ENCODE measurements at regions not wholly inside any gene's neighbourhood (a gene's known extent, or its start where the extent isn't known, plus 50 kb on each side); places are given as distances from the start of the nearest gene placed in this dataset.
A peak's percentile ranks its signal among the peaks of the same experiment; 100 is the strongest.

GRCh38 chr22:22346401-22347107, 102.0 kb downstream of the VPREB1 start:
- DNase-seq, result no peak

GRCh38 chr22:22348127-22348814, 103.7 kb downstream of the VPREB1 start:
- peak in 1 of 2 experiments; percentile 27 for DNase-seq

DNA sequence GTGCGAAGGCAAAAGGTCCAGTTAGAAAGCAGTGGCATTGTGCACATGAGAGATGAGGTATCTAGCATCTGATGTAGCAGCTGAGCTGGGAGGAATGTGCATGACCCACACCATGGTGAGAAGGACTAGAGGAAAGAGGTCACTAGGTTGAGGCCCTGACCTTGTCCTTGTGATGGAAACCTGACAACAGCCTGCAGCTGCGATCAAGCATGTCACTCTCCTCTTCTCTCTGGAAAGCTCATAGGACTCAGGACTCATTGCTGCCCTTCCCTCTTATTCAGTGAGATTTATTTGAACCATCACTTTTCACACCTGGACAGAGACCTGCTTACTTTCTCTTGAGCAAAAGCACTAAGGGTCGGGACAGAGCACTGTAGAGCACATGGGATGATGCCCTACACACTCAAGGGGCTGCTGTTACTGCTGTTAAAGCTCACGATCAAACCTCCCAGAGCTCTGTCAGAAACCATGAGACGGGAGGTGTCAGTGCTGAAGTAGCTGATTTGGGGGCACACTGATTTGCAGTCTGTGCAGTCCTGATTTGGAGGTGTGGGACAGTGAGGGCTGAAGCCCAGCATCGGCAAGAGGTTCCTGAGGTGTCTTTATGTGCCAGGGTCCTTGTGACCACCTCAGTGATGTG, 104.3 kb downstream of the VPREB1 start:
- no peak for DNase-seq

DNA sequence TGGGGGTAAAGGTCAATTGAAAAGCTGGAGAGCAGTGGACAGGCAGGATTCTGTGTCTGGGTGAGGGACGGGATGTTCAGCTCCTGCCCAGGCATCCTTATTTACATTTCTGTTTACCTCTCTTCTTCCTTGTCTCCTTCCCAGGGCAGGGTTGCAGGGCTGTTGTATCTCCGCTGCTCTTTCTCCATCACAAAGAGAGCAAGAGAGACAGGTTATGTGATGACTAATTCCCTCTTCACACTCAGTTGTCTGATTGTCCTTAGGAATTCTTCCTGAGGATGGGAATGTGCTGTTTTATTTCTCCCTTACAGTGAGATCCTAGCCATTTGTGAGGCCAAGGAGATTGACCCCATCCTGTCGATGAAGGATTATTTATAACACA, 104.9 kb downstream of the VPREB1 start:
- no peak for DNase-seq

DNA sequence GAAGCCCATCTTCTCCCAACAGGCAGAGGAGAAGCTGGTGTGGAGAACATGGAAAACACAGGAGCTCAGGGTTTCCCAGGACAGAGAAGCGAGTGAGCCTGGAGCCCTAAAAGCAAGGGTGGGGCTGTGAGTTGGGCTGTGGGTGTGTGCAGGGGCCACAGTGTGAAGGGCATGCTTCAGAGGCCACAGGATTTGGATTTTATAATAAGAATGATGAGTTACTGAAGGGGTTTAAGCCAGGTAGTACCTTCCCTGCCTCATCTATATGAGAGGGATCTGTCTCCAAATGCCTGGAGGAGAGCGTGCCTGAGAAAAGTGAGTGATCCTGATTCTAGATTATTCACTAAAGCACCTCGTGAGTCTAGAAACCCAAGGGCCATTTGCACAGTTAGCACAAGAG, 106.8 kb downstream of the VPREB1 start:
- DNase-seq, result no peak

DNA sequence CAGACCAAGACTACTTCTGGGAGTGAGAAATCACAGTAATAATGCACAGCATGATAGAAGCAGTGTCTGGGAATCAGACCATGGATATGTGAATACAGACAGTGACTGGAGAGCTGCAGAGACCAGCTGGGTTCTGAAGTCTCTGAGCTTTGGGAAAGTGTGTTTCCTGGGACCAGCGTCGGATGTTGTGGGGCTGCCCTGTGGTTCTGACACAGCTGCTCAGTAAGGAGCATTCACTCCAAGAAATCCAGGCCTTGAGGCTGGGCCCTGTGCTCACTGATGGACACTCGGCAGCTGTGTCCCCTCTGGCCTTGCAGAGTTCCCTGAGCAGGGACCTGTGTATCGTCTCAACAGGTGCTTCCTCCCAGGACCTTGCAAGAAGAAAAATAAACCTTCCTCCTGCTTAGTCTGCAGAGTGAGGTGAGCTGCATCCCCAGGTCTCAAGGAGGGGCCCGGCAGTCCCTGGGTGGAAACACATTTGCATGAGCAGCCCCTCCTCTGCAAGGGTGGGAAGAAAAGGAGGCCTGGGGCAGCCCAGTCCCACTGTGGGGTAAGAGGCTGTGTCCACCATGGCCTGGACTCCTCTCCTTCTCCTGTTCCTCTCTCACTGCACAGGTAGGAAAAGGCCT, 107.9 kb downstream of the VPREB1 start:
- peak in 1 of 2 experiments; percentile 12 for DNase-seq

GRCh38 chr22:22355096-22355834, 110.7 kb downstream of the VPREB1 start:
- no peak for DNase-seq

DNA sequence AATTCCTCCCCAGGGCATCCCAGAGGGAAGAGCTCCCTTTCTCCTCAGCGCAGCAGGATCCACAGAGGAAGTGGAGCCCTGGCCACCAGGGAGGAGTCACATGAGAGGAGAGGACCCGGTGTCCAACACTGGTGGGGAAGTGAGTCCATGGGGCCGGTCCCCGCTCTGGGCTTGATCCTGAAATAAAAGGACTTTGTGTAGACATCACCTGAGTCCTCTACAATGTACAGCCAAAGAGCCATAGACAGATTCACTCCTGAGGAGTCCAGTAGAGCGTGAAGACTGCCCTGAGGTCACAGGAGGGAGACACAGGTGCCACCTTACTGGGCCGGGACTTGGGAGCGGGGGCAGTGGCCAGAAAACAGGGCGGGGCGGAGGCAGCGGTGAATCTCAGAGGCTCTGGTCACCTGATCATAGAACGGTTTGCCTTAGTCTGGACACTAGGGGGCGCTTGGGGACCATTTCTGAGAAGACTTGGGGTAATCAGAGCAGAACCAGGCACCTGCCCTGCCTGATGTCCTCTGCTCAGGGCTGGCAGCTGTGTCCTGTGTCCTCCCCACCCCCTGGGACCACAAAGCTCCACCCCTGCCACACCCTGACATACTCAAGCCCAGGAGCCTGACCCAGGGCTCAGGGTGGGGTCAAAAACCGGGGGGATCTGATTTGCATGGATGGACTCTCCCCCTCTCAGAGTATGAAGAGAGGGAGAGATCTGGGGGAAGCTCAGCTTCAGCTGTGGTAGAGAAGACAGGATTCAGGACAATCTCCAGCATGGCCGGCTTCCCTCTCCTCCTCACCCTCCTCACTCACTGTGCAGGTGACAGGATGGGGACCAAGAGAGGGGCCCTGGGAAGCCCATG, 112.7 kb downstream of the VPREB1 start:
- DNase-seq, result peak; percentile 72 to 92

- no peak for DNase-seq
Observed at GRCh38 chr22:22358152-22358551, 113.6 kb downstream of the VPREB1 start.

DNA sequence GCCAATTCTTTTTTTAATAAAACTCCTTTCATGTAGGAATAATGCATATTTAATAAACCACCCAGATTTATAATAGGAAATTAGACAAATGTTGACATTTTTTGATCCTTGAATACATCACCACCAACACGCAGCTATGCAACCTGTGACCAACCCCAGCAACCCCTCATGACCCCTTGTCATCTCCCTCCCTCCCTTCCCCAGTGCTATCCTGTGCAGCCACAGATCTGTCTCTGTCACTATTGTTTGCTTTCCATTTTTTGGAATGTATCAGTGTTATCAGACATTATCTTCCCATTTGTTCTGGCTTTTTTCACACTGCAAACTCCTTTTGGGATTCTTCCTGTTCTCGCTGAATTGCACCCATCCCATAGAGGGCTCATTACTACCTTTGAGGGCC, 114.1 kb downstream of the VPREB1 start:
- no peak for DNase-seq

DNA sequence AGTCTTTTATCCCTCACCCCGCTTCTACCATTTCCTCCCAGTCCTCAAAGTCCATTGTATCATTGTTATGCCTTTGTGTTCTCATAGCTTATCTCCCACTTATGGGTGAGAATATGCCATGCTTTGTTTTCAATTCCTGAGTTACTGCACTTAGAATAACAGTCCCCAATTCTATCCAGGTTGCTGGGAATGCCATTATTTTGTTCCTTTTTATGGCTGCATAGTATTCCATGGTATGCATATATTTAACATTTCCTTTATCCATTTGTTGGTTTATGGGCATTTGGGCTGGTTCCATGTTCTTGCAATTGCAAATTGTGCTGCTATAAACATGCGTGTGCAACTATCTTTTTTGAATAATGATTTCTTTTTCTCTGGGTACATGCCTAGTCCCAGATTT, 114.9 kb downstream of the VPREB1 start:
- DNase-seq, result no peak

DNA sequence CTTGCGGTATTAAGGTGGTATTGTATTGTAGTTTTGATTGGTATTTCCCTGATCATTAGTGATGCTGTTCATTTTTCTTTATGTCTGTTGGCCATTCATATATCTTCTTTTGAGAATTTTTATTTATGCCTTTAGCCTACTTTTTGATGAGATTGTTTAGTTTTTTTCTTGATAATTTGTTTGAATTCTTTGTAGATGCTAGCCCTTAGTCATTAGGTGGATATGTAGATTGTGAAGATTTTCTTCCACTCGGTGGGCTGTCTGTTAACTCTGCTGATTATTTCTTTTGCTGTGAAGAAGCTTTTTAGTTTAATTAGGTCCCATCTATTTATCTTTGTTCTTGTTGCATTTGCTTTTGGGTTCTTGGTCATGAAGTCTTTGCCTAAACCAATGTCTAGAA, 115.4 kb downstream of the VPREB1 start:
- no peak for DNase-seq

GRCh38 chr22:22362311-22362710, 117.7 kb downstream of the VPREB1 start:
- DNase-seq, result no peak

GRCh38 chr22:22362936-22363335, 118.3 kb downstream of the VPREB1 start:
- no peak for DNase-seq

DNA sequence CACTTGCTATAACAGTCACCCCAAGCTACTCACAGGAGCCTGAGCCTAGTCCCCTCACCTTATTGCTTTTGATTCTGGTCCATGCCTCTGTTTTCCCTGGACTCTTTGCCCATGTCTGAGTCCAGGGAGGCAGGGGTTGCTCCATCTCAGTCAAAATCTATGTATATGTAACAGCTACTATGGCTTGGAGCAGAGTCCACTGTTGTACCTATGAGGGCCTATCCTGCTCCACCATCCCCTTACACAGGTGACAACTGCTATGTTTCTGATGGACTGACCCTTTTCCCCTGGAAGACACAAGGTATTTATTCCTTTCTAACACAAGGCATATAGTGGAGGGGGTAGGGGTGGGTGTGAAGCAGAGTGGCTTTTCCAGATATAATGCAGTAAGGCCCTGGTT, 119.6 kb downstream of the VPREB1 start:
- no peak for DNase-seq

DNA sequence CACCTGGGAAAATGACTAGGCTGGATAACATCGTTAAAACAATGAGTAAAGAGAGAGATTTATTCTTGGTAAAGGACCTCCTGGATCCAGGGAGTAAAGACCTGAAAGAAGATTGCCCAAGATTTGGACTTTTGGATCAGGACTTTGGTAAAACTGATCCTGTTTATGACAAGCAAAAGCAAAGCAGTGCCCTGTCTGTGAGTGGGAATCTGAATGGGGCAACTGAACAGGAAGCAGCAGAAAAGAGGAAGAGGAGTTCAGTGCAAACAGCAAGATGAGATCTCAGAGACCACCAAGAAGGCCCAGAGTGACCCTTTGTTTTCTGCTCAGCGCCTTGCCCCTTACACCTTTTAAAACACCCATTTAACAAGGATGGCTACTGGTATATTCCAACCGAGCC, 122.0 kb downstream of the VPREB1 start:
- DNase-seq, result no peak

- no peak for DNase-seq
Observed at GRCh38 chr22:22368516-22368915, 123.9 kb downstream of the VPREB1 start.

DNA sequence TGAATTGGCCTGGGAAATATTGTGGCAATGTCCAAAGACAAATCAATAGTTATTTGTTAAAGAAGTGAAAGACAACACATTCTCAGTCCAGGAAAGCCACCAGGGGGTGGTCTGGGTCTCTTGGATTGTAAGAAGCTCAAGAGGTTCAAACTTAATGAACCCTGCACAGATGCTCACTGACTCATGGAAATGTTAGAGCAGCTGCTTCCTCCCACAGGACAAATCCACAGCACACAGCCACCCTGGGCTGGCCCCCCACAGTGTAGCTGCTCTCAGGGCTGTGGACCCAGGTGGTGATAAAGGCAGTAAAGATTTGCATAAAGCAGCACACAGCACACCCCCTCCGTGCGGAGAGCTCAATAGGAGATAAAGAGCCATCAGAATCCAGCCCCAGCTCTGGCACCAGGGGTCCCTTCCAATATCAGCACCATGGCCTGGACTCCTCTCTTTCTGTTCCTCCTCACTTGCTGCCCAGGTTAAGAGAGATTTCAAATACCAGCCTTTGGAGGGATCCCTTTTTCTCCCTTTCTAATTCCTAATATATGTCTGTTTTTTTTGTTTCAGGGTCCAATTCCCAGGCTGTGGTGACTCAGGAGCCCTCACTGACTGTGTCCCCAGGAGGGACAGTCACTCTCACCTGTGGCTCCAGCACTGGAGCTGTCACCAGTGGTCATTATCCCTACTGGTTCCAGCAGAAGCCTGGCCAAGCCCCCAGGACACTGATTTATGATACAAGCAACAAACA, 124.8 kb downstream of the VPREB1 start:
- peak; percentile 81 to 85 for DNase-seq

DNA sequence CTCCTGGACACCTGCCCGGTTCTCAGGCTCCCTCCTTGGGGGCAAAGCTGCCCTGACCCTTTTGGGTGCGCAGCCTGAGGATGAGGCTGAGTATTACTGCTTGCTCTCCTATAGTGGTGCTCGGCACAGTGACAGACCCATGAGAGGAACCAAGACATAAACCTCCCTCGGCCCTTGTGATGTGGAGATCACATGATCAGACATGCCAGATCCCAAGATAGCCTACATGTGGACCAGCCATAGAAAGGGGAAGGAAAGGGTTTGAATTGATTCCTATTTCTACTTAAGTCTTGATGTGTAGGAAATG, 125.3 kb downstream of the VPREB1 start:
- DNase-seq, result peak in 1 of 2 experiments; percentile 42

DNA sequence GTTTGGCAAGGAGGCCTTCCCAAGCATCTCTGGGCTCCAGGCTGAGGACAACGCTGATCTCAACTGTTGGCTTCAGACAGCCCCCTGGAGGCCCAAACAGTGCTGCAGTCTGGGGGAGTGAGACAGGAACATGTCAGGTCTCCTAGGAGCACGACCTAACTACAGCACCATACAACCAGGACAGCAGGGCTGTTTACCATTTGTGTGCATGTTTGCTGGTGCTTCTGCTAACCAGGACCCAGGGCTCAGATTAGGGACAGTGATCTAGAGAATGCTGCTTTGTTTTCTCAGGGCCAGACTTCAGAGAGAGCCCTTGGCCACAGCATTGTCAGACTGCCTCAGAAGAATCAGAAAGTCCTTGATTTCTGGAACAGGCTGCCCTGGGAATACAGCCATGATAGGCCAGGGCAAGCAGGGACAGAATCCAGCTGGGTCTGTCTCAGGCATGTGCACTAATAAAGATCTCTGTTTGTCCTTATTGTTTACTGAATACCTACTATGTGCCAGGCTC, 126.5 kb downstream of the VPREB1 start:
- DNase-seq, result peak in 1 of 2 experiments; percentile 8

GRCh38 chr22:22372086-22372485, 127.5 kb downstream of the VPREB1 start:
- no peak for DNase-seq
